ENCODE measurements at regions not wholly inside any gene's neighbourhood (a gene's known extent, or its start where the extent isn't known, plus 50 kb on each side); places are given as distances from the start of the nearest gene placed in this dataset.

GRCh38 chr7:156363751-156364150 lies 276.8 kb upstream of the RNF32 start:
- TF ChIP-seq POLR2A (IDR thresholded peaks at IDR 0.05; ENCODE audit: low read depth, low read length) (no peak), GATA2 (IDR thresholded peaks at IDR 0.05; ENCODE audit: insufficient read depth, insufficient read length, low read depth, low read length) (no peak), CTCF (IDR thresholded peaks at IDR 0.05; ENCODE audit: extremely low read depth in 1 of 2, insufficient read depth in 1 of 2, low read depth in 1 of 2, low read length in 2 of 2) (no peak), EZH2 (IDR thresholded peaks at IDR 0.05; ENCODE audit: borderline replicate concordance, low read depth, low read length, severe bottlenecking) (no peak), POLR2AphosphoS5 (IDR thresholded peaks at IDR 0.05; ENCODE audit: insufficient read depth, low read depth, low read length) (no peak), MYC (IDR thresholded peaks at IDR 0.05; ENCODE audit: low read depth, low read length) (no peak), FOS (IDR thresholded peaks at IDR 0.05; ENCODE audit: borderline replicate concordance, insufficient read depth, low read length) (no peak), MAX (IDR thresholded peaks at IDR 0.05; ENCODE audit: insufficient read depth, insufficient read length) (no peak), JUN (IDR thresholded peaks at IDR 0.05; ENCODE audit: borderline replicate concordance, insufficient read depth, insufficient read length, low read depth) (no peak)
